Upper lobe of left lung (tissue), 6 donors: ENCODE measurements at regions not wholly inside any gene's neighbourhood (a gene's known extent, or its start where the extent isn't known, plus 50 kb on each side); places are given as distances from the start of the nearest gene placed in this dataset.

ENCODE experiments used
- ATAC-seq, 2 donors: fragments of 200-7000 bp; cut with Tn5 transposase; one replicate each; pipeline ENCODE4 v1.9.1; 2022; ENCODE audit warnings: mild to moderate bottlenecking in 2 of 2, moderate library complexity in 2 of 2; ENCODE audit not compliant: low FRiP score in 2 of 2
- DNase-seq, 2 donors: peaks; one replicate each; pipeline ENCODE4 v3.0.0-alpha.2; 2019 to 2020
- H3K27ac ChIP-seq, 4 donors: fragments of 200-600 bp; sonication (generic); one replicate each; pipeline ENCODE4 v1.5.1; 2016 to 2019
- H3K27me3 ChIP-seq, 4 donors: fragments of 200-600 bp; sonication (generic); one replicate each; pipeline ENCODE4 v1.5.1; 2017 to 2019
- H3K36me3 ChIP-seq, 4 donors: fragments of 200-600 bp; sonication (generic); one replicate each; pipeline ENCODE4 v1.5.1; 2016 to 2019
- H3K4me1 ChIP-seq, 4 donors: fragments of 200-600 bp; sonication (generic); one replicate each; pipeline ENCODE4 v1.5.1; 2018 to 2019
- H3K4me3 ChIP-seq, 4 donors: fragments of 200-600 bp; sonication (generic); one replicate each; pipeline ENCODE4 v1.5.1; 2017 to 2019; ENCODE audit warnings: mild to moderate bottlenecking in 2 of 4, moderate library complexity in 1 of 4
- H3K9me3 ChIP-seq, 4 donors: fragments of 200-600 bp; sonication (generic); one replicate each; pipeline ENCODE4 v1.5.1; 2018 to 2019
- EP300 ChIP-seq, 4 donors: sonication (generic); formaldehyde crosslinking; IDR thresholded peaks; one replicate each; pipeline ENCODE4 v1.5.1; 2017; ENCODE audit warnings: antibody characterized with exemption in 4 of 4, control low read depth in 2 of 4
- POLR2A ChIP-seq, 4 donors: fragments of 450-650 bp; IDR thresholded peaks; one replicate each; pipeline ENCODE4 v1.5.1; 2016 to 2017; ENCODE audit warnings: antibody characterized with exemption in 4 of 4, mild to moderate bottlenecking in 2 of 4
- POLR2AphosphoS5 ChIP-seq, 2 donors: sonication (generic); formaldehyde crosslinking; IDR thresholded peaks; one replicate each; pipeline ENCODE4 v1.5.1; 2017; ENCODE audit warnings: antibody characterized with exemption in 2 of 2
- WGBS, 2 donors: methylation state at CpG; one replicate each; pipeline ENCODE4 v1.1.5; 2017 to 2018; 5-methylcytosine and 5-hydroxymethylcytosine counted together
- small RNA-seq, 4 donors: library from RNA; depleted of rRNA; stranded (forward); fragments of <200 nt; gene quantifications; one replicate each; pipeline ENCODE3, GENCODE V24; 2016
- TF ChIP-seq, protein P1 (sequence below), 6 experiments: fragments of 450-650 bp in 4 of 6; fragments of 200-600 bp in 2 of 6; sonication (generic) in 2 of 6; IDR thresholded peaks; one replicate each; pipeline ENCODE4 v1.5.1; 2016 to 2019; ENCODE audit warnings: antibody characterized with exemption in 6 of 6
- donor health status: DM: no; HTN: no; CAD: no; lungs with moderate emphysema.
- donor health status: DM: no; HTN: yes; CAD: no; lungs with severe emphysema.

DNA sequence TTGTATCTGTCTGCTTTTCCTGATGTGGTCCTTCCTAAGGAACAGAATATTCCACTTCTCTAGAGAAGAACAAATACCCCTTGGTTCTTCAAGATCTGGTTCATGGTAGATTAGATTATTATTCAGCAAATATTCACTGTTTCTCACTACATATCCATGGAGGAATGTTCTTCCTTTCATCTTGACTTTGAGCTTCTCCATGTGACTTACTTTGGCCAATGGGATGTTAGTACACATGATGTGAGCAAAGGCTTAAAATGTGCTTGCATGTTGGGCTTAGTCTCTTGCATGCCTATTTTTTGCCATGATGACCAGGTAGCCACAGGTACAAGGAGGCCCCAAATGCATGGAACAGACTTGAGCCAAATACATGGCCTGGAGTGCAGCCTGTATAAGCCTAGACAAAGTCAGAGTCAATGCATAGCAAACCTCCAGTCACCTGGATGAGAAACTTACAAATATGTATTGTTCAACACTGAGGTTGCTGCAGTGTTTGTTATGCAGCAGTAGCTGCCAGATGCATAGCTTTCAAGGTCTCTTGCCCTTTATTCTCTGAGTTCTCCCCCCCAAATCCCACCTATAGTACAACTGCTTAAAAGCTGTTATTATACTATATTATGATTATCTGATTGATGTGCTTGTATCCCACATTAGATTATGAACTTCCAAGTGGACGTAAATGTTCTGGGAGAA lies 50.0 kb upstream of the CHD6 start:
- no peaks in the 10 kb centered on the region for H3K27me3 ChIP-seq
- no peak overlapping the region for H3K4me3 ChIP-seq
- WGBS, 2 donors: 96% methylated on average over 1 of the region's 1 CpG
- no peak for ATAC-seq
- no peak for DNase-seq
- H3K4me1 ChIP-seq: no peaks in the 10 kb centered on the region
- no peak overlapping the region for H3K27ac ChIP-seq
- TF ChIP-seq EP300 (IDR thresholded peaks at IDR 0.05) (no peak), POLR2AphosphoS5 (IDR thresholded peaks at IDR 0.05) (no peak), POLR2A (IDR thresholded peaks at IDR 0.05) (no peak)
- TF ChIP-seq, protein P1, sequence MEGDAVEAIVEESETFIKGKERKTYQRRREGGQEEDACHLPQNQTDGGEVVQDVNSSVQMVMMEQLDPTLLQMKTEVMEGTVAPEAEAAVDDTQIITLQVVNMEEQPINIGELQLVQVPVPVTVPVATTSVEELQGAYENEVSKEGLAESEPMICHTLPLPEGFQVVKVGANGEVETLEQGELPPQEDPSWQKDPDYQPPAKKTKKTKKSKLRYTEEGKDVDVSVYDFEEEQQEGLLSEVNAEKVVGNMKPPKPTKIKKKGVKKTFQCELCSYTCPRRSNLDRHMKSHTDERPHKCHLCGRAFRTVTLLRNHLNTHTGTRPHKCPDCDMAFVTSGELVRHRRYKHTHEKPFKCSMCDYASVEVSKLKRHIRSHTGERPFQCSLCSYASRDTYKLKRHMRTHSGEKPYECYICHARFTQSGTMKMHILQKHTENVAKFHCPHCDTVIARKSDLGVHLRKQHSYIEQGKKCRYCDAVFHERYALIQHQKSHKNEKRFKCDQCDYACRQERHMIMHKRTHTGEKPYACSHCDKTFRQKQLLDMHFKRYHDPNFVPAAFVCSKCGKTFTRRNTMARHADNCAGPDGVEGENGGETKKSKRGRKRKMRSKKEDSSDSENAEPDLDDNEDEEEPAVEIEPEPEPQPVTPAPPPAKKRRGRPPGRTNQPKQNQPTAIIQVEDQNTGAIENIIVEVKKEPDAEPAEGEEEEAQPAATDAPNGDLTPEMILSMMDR (IDR thresholded peaks at IDR 0.05): no peak
- no peaks in the 10 kb centered on the region for H3K9me3 ChIP-seq
- H3K36me3 ChIP-seq: no peaks in the 10 kb centered on the region

Small RNA genes in the stretch of these regions (small RNA-seq; reads per million reads assigned to genes)
- gene RF00568 (0 reads per million in 4 donors), gene RNU6-1018P (0 reads per million in 4 donors)
